Colonic mucosa (tissue), 4 donors: ENCODE measurements at regions not wholly inside any gene's neighbourhood (a gene's known extent, or its start where the extent isn't known, plus 50 kb on each side); places are given as distances from the start of the nearest gene placed in this dataset.

Experiments
- DNase-seq: peaks from one replicate; pipeline ENCODE4 v3.0.0-alpha.2; 2020
- H3K27ac ChIP-seq: fragments of 200-600 bp; one replicate; pipeline ENCODE4 v1.8.0; 2021
- H3K27me3 ChIP-seq: fragments of 200-600 bp; one replicate; pipeline ENCODE4 v1.8.0; 2021
- H3K36me3 ChIP-seq: fragments of 200-600 bp; one replicate; pipeline ENCODE4 v1.8.0; 2021
- H3K4me1 ChIP-seq: fragments of 200-600 bp; one replicate; pipeline ENCODE4 v1.8.0; 2021; ENCODE audit warnings: mild to moderate bottlenecking
- H3K4me3 ChIP-seq: fragments of 200-600 bp; one replicate; pipeline ENCODE4 v1.8.0; 2021
- H3K9ac ChIP-seq, 2 donors: one replicate each; pipeline ENCODE4 v1.7.0; 2013; ENCODE audit warnings: control low read depth in 2 of 2, low read depth in 2 of 2, low read length in 2 of 2
- H3K9me3 ChIP-seq: fragments of 200-600 bp; one replicate; pipeline ENCODE4 v1.8.0; 2021
- CTCF ChIP-seq: fragments of 200-600 bp; IDR thresholded peaks from one replicate; pipeline ENCODE4 v1.8.0; 2022; ENCODE audit warnings: antibody characterized with exemption, mild to moderate bottlenecking
- intact Hi-C: fragments of 100-400 bp; cut with DNase I; formaldehyde crosslinking; loops from one replicate; pipeline ENCODE4 v1.14.1; 2022
- donor health status: healthy.
- donor health status: DM: no; HTN: no; CAD: no.
- donor health status: DM: no; HTN: no; CAD: no.

DNA sequence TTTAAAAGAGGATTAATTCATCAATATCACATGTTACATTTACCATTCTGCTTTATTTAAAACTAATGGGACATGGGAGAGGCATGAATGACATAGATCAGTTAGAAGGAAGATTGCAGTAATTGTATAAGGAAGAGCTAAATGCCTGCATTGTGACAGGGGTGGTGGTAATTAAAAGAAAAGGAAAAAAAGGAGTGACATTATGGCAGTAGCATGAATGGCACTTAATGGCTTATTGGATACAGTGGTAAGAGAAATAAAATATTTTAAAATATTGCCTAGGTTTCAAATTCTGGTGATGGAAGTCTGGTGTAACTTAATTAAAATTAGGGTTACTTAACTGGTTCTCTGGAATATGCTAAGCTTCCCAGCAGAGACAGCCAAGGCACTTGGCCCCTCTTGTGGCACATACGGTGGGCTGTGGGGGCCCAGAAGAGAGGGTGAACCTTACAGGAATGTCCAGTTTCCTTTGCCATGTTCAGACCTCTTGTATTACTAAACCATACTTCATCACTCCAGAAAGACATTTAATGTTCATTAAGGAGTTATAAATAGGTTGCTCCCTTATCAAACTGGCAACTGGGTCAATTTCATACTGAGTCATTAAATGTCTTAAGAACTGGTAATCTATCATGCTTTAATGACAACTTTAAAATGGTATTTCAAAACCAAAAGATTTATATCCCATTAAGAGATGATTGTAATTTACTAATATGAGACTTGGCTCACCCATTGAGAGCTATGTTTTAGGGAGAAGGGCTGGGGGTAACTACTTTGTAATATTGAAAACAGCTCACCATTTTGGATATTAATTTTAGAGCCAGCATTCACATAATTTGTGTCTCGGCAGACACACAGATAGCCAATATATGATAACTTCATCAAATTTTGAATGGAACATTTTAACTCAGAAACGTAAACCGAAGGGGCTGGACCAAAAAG, 798.9 kb upstream of the PIK3C3 start:
- DNase-seq, result no peak
- no peaks in the 10 kb centered on the region for H3K27me3 ChIP-seq
- intact Hi-C loops, result no loop called here
- H3K36me3 ChIP-seq, result no peaks in the 10 kb centered on the region
- TF ChIP-seq CTCF, result no peak
- H3K27ac ChIP-seq, result no peak overlapping the region
- H3K4me1 ChIP-seq, result no peaks in the 10 kb centered on the region
- no peaks in the 10 kb centered on the region for H3K9me3 ChIP-seq
- no peak overlapping the region for H3K4me3 ChIP-seq
- H3K9ac ChIP-seq, result no peak overlapping the region

GRCh38 chr18:41155025-41155424, 800.0 kb upstream of the PIK3C3 start:
- H3K27ac ChIP-seq, result no peak overlapping the region
- no peaks in the 10 kb centered on the region for H3K27me3 ChIP-seq
- no peaks in the 10 kb centered on the region for H3K4me1 ChIP-seq
- intact Hi-C loops, result no loop called here
- H3K4me3 ChIP-seq, result no peak overlapping the region
- H3K9me3 ChIP-seq, result no peaks in the 10 kb centered on the region
- no peak for DNase-seq
- no peak for TF ChIP-seq CTCF
- H3K36me3 ChIP-seq, result no peaks in the 10 kb centered on the region
- H3K9ac ChIP-seq, result no peak overlapping the region

GRCh38 chr18:41153871-41154270, 801.2 kb upstream of the PIK3C3 start:
- Histone ChIP-seq H3K9me3 (no peaks in the 10 kb centered on the region), H3K27me3 (no peaks in the 10 kb centered on the region), H3K36me3 (no peaks in the 10 kb centered on the region), H3K4me1 (no peaks in the 10 kb centered on the region), H3K27ac (no peak overlapping the region), H3K9ac (no peak overlapping the region), H3K4me3 (no peak overlapping the region)
- intact Hi-C loops, result no loop called here
- TF ChIP-seq CTCF, result no peak
- DNase-seq, result no peak

DNA sequence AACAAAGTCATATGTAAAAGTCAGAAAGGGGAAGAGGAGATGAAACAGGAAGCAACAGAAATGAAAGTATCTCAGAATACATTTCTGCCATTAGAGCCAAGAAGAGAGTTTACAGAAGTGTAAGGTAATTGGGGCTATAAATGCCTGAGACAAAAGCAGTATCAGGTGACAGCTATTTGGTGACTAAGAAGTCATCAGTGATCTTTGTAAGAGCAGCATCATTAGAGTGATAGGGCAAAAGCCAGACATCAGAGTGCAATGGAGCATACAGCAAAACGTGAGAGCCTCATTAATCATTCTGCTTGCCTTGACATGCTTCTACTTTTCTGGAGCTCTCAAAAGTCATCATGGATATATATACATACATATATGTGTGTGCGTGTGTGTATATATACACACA, 804.7 kb upstream of the PIK3C3 start:
- Histone ChIP-seq H3K27me3 (no peaks in the 10 kb centered on the region), H3K4me1 (no peaks in the 10 kb centered on the region), H3K36me3 (no peaks in the 10 kb centered on the region), H3K4me3 (no peak overlapping the region), H3K27ac (no peak overlapping the region), H3K9ac (no peak overlapping the region), H3K9me3 (no peaks in the 10 kb centered on the region)
- DNase-seq, result no peak
- intact Hi-C loops, result no loop called here
- no peak for TF ChIP-seq CTCF

DNA sequence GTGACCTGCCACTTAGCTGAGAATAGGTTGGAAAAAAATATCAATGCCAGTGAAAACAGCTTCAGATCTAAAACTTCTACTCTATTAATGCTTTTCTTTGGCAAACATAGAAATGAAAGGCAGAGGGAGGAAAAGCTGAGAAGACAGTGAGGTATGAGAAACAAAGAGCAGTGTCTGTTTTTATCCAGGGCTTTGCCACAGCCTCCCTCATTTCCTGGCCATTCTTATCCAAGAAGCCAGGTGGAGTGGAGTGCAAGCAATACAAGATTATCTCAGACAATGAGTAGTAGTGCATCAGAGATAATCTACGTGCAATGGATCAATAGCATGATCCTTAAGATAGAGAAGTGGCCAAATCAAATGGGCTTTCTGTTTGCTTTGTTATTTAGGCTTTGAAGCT, 808.7 kb upstream of the PIK3C3 start:
- Histone ChIP-seq H3K27me3 (no peaks in the 10 kb centered on the region), H3K9ac (no peak overlapping the region), H3K4me1 (no peaks in the 10 kb centered on the region), H3K9me3 (no peaks in the 10 kb centered on the region), H3K27ac (no peak overlapping the region), H3K4me3 (no peak overlapping the region), H3K36me3 (no peaks in the 10 kb centered on the region)
- intact Hi-C loops, result no loop called here
- TF ChIP-seq CTCF, result no peak
- no peak for DNase-seq
